Suppressor macrophage treated with lipopolysaccharide for 1 hour (primary cell): ENCODE measurements at regions not wholly inside any gene's neighbourhood (a gene's known extent, or its start where the extent isn't known, plus 50 kb on each side); places are given as distances from the start of the nearest gene placed in this dataset.
"Not testable (repeated sequence)": the region's sequence is repeated elsewhere in the genome, so short reads cannot be mapped to it uniquely, and the experiment has no call there.

ENCODE experiments used
- DNase-seq, 3 donors: peaks; one replicate each; pipeline ENCODE4 v3.0.0-alpha.2; 2020 to 2022

- DNase-seq: no peak
These were observed 521.9 kb downstream of the DTWD2 start for GRCh38 chr5:118466418-118466817.

- not testable (repeated sequence) for DNase-seq
These were observed 526.1 kb downstream of the DTWD2 start for GRCh38 chr5:118462276-118462675.

GRCh38 chr5:118461436-118461835 lies 526.9 kb downstream of the DTWD2 start:
- DNase-seq: no peak

GRCh38 chr5:118459490-118459889 lies 528.9 kb downstream of the DTWD2 start:
- no peak for DNase-seq

GRCh38 chr5:118456085-118456484 lies 532.3 kb downstream of the DTWD2 start:
- DNase-seq: no peak

- DNase-seq: no peak
These were observed 536.6 kb downstream of the DTWD2 start for GRCh38 chr5:118451697-118452247.

GRCh38 chr5:118450554-118451332 lies 537.6 kb downstream of the DTWD2 start:
- DNase-seq: no peak

- DNase-seq: no peak
These were observed 541.0 kb downstream of the DTWD2 start for GRCh38 chr5:118447350-118447749.

GRCh38 chr5:118441956-118442355 lies 546.4 kb downstream of the DTWD2 start:
- DNase-seq: no peak

- no peak for DNase-seq
These were observed 547.3 kb downstream of the DTWD2 start for GRCh38 chr5:118441034-118441433.

- no peak for DNase-seq
These were observed 547.9 kb downstream of the DTWD2 start for GRCh38 chr5:118440496-118440895.

- DNase-seq: no peak
These were observed 548.5 kb downstream of the DTWD2 start for GRCh38 chr5:118439831-118440230.

- no peak for DNase-seq
These were observed 553.2 kb downstream of the DTWD2 start for GRCh38 chr5:118435131-118435530.

- DNase-seq: no peak
These were observed 553.8 kb downstream of the DTWD2 start for GRCh38 chr5:118434522-118434921.

GRCh38 chr5:118430076-118430475 lies 558.3 kb downstream of the DTWD2 start:
- no peak for DNase-seq

- DNase-seq: no peak
These were observed 580.4 kb downstream of the DTWD2 start for GRCh38 chr5:118407958-118408357.

GRCh38 chr5:118405650-118406061 lies 582.7 kb downstream of the DTWD2 start:
- DNase-seq: no peak

- no peak for DNase-seq
These were observed 591.1 kb downstream of the DTWD2 start for GRCh38 chr5:118397236-118397635.

GRCh38 chr5:118392491-118392890 lies 595.9 kb downstream of the DTWD2 start:
- DNase-seq: no peak

- not testable (repeated sequence) for DNase-seq
These were observed 605.4 kb downstream of the DTWD2 start for GRCh38 chr5:118382931-118383330.

- no peak for DNase-seq
These were observed 608.9 kb downstream of the DTWD2 start for GRCh38 chr5:118379470-118379869.

- DNase-seq: no peak
These were observed 609.4 kb downstream of the DTWD2 start for GRCh38 chr5:118378959-118379358.

GRCh38 chr5:118377420-118377819 lies 610.9 kb downstream of the DTWD2 start:
- no peak for DNase-seq

GRCh38 chr5:118371973-118372831 lies 616.1 kb downstream of the DTWD2 start:
- no peak for DNase-seq
